ENCODE measurements at regions not wholly inside any gene's neighbourhood (a gene's known extent, or its start where the extent isn't known, plus 50 kb on each side); places are given as distances from the start of the nearest gene placed in this dataset.

GRCh38 chr10:107542607-107543006 lies 378.1 kb upstream of the SORCS1 start:
- no peak for TF ChIP-seq EZH2 (IDR thresholded peaks at IDR 0.05; ENCODE audit: insufficient read depth, poor library complexity, severe bottlenecking)
- TF ChIP-seq EZH2phosphoT487 (IDR thresholded peaks at IDR 0.05; ENCODE audit: insufficient read depth, low read depth), result no peak

Data from GM23248 (cell line).